ENCODE measurements at regions not wholly inside any gene's neighbourhood (a gene's known extent, or its start where the extent isn't known, plus 50 kb on each side); places are given as distances from the start of the nearest gene placed in this dataset.
"Not testable (repeated sequence)": the region's sequence is repeated elsewhere in the genome, so short reads cannot be mapped to it uniquely, and the experiment has no call there.

GRCh38 chr6:67496191-67496590, 1138.9 kb upstream of the ADGRB3 start:
- Histone ChIP-seq H3K27ac (ENCODE audit: insufficient read depth in 1 of 2, low read depth in 1 of 2, low read length in 2 of 2, poor library complexity in 1 of 2, severe bottlenecking in 2 of 2) (no peak overlapping the region), H3K4me3 (ENCODE audit: control insufficient read depth in 1 of 7, extremely low read depth in 1 of 7, insufficient read depth in 4 of 7, low read depth in 2 of 7, low read length in 6 of 7) (no peak overlapping the region), H3K4me1 (ENCODE audit: control extremely low read depth in 1 of 4, control insufficient read depth in 4 of 4, insufficient read depth in 4 of 4, low read length in 3 of 4) (no peaks in the 10 kb centered on the region), H3K9me3 (ENCODE audit: control extremely low read depth in 1 of 5, control insufficient read depth in 4 of 5, insufficient read depth in 2 of 5, low read depth in 1 of 5, low read length in 4 of 5) (no peaks in the 10 kb centered on the region), H3K27me3 (replicated peaks in 2 of 5; ENCODE audit: control insufficient read depth in 4 of 5, insufficient read depth in 5 of 5, low read length in 4 of 5) (no peaks in the 10 kb centered on the region), H3K36me3 (ENCODE audit: control insufficient read depth in 4 of 4, insufficient read depth in 4 of 4, low read length in 3 of 4) (no peaks in the 10 kb centered on the region)
- ChIA-PET POLR2A (no interaction called here), CTCF (no interaction called here)
- DNase-seq, result no peak
- 80% methylated on average over 1 of the region's 3 CpGs for WGBS (ENCODE audit: insufficient coverage)

GRCh38 chr6:67493682-67494081, 1141.4 kb upstream of the ADGRB3 start:
- DNase-seq, result no peak
- ChIA-PET POLR2A (no interaction called here), CTCF (no interaction called here)
- Histone ChIP-seq H3K27me3 (replicated peaks in 2 of 5; ENCODE audit: control insufficient read depth in 4 of 5, insufficient read depth in 5 of 5, low read length in 4 of 5) (no peaks in the 10 kb centered on the region), H3K9me3 (ENCODE audit: control extremely low read depth in 1 of 5, control insufficient read depth in 4 of 5, insufficient read depth in 2 of 5, low read depth in 1 of 5, low read length in 4 of 5) (peaks cover 0 to 1% (median 0%) of the 10 kb centered on the region in 5 experiments), H3K4me3 (ENCODE audit: control insufficient read depth in 1 of 7, extremely low read depth in 1 of 7, insufficient read depth in 4 of 7, low read depth in 2 of 7, low read length in 6 of 7) (no peak overlapping the region), H3K4me1 (ENCODE audit: control extremely low read depth in 1 of 4, control insufficient read depth in 4 of 4, insufficient read depth in 4 of 4, low read length in 3 of 4) (no peaks in the 10 kb centered on the region), H3K27ac (ENCODE audit: insufficient read depth in 1 of 2, low read depth in 1 of 2, low read length in 2 of 2, poor library complexity in 1 of 2, severe bottlenecking in 2 of 2) (no peak overlapping the region), H3K36me3 (ENCODE audit: control insufficient read depth in 4 of 4, insufficient read depth in 4 of 4, low read length in 3 of 4) (no peaks in the 10 kb centered on the region)

- Histone ChIP-seq H3K27me3 (replicated peaks in 2 of 5; ENCODE audit: control insufficient read depth in 4 of 5, insufficient read depth in 5 of 5, low read length in 4 of 5) (no peaks in the 10 kb centered on the region), H3K4me3 (ENCODE audit: control insufficient read depth in 1 of 7, extremely low read depth in 1 of 7, insufficient read depth in 4 of 7, low read depth in 2 of 7, low read length in 6 of 7) (no peak overlapping the region), H3K4me1 (ENCODE audit: control extremely low read depth in 1 of 4, control insufficient read depth in 4 of 4, insufficient read depth in 4 of 4, low read length in 3 of 4) (no peaks in the 10 kb centered on the region), H3K36me3 (ENCODE audit: control insufficient read depth in 4 of 4, insufficient read depth in 4 of 4, low read length in 3 of 4) (no peaks in the 10 kb centered on the region), H3K9me3 (ENCODE audit: control extremely low read depth in 1 of 5, control insufficient read depth in 4 of 5, insufficient read depth in 2 of 5, low read depth in 1 of 5, low read length in 4 of 5) (no peaks in the 10 kb centered on the region), H3K27ac (ENCODE audit: insufficient read depth in 1 of 2, low read depth in 1 of 2, low read length in 2 of 2, poor library complexity in 1 of 2, severe bottlenecking in 2 of 2) (no peak overlapping the region)
- 83% methylated on average over 1 of the region's 1 CpG for WGBS (ENCODE audit: insufficient coverage)
- POLR2A ChIA-PET, result no interaction called here
- no peak for DNase-seq
- CTCF ChIA-PET, result no interaction called here
Observed at GRCh38 chr6:67475700-67476099, 1159.4 kb upstream of the ADGRB3 start.

DNA sequence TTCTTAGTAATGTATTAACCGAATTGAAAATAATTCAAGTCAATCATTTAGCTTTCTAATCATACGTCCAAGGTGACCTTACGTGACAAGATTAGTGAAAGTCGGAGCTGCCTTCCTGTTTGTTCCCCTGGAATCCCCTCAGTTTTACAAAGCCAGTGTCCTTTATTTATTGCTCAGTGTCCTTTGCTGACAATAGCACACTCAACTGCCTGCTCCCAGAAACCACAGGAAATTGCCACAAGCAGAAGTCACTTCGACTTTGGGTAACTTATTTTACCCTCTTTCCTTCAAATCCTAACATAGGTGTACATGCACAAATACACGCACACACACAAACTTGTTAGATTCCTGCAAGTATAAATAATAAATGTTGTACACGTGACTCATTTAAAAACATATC, 1167.7 kb upstream of the ADGRB3 start:
- H3K9me3 ChIP-seq (ENCODE audit: control extremely low read depth in 1 of 5, control insufficient read depth in 4 of 5, insufficient read depth in 2 of 5, low read depth in 1 of 5, low read length in 4 of 5), result no peaks in the 10 kb centered on the region
- POLR2A ChIA-PET, result no interaction called here
- no peaks in the 10 kb centered on the region for H3K36me3 ChIP-seq (ENCODE audit: control insufficient read depth in 4 of 4, insufficient read depth in 4 of 4, low read length in 3 of 4)
- H3K4me3 ChIP-seq (ENCODE audit: control insufficient read depth in 1 of 7, extremely low read depth in 1 of 7, insufficient read depth in 4 of 7, low read depth in 2 of 7, low read length in 6 of 7), result no peak overlapping the region
- peaks cover 0 to 3% (median 0%) of the 10 kb centered on the region in 4 experiments for H3K4me1 ChIP-seq (ENCODE audit: control extremely low read depth in 1 of 4, control insufficient read depth in 4 of 4, insufficient read depth in 4 of 4, low read length in 3 of 4)
- no peak overlapping the region for H3K27ac ChIP-seq (ENCODE audit: insufficient read depth in 1 of 2, low read depth in 1 of 2, low read length in 2 of 2, poor library complexity in 1 of 2, severe bottlenecking in 2 of 2)
- CTCF ChIA-PET, result no interaction called here
- no peak for DNase-seq
- H3K27me3 ChIP-seq (replicated peaks in 2 of 5; ENCODE audit: control insufficient read depth in 4 of 5, insufficient read depth in 5 of 5, low read length in 4 of 5), result no peaks in the 10 kb centered on the region
- 54% methylated on average over 5 of the region's 7 CpGs for WGBS (ENCODE audit: insufficient coverage)

- POLR2A ChIA-PET, result not testable (repeated sequence)
- WGBS (ENCODE audit: insufficient coverage), result no CpG with 5 or more reads among the region's 1 CpG
Observed at GRCh38 chr6:67462725-67463124, 1172.4 kb upstream of the ADGRB3 start.

GRCh38 chr6:67459556-67459955, 1175.5 kb upstream of the ADGRB3 start:
- H3K27ac ChIP-seq (ENCODE audit: insufficient read depth in 1 of 2, low read depth in 1 of 2, low read length in 2 of 2, poor library complexity in 1 of 2, severe bottlenecking in 2 of 2), result no peak overlapping the region
- POLR2A ChIA-PET, result no interaction called here
- no peaks in the 10 kb centered on the region for H3K36me3 ChIP-seq (ENCODE audit: control insufficient read depth in 4 of 4, insufficient read depth in 4 of 4, low read length in 3 of 4)
- no peak for DNase-seq
- H3K27me3 ChIP-seq (replicated peaks in 2 of 5; ENCODE audit: control insufficient read depth in 4 of 5, insufficient read depth in 5 of 5, low read length in 4 of 5), result no peaks in the 10 kb centered on the region
- no peak overlapping the region for H3K4me3 ChIP-seq (ENCODE audit: control insufficient read depth in 1 of 7, extremely low read depth in 1 of 7, insufficient read depth in 4 of 7, low read depth in 2 of 7, low read length in 6 of 7)
- no CpG with 5 or more reads among the region's 1 CpG for WGBS (ENCODE audit: insufficient coverage)
- H3K4me1 ChIP-seq (ENCODE audit: control extremely low read depth in 1 of 4, control insufficient read depth in 4 of 4, insufficient read depth in 4 of 4, low read length in 3 of 4), result no peaks in the 10 kb centered on the region
- CTCF ChIA-PET, result no interaction called here
- peaks cover 0 to 16% (median 5%) of the 10 kb centered on the region in 5 experiments for H3K9me3 ChIP-seq (ENCODE audit: control extremely low read depth in 1 of 5, control insufficient read depth in 4 of 5, insufficient read depth in 2 of 5, low read depth in 1 of 5, low read length in 4 of 5)

More at GRCh38 chr6:67462725-67463124, 1172.4 kb upstream of the ADGRB3 start:
- CTCF ChIA-PET; H3K27me3 ChIP-seq (replicated peaks in 2 of 5; ENCODE audit: control insufficient read depth in 4 of 5, insufficient read depth in 5 of 5, low read length in 4 of 5); DNase-seq; H3K4me3 ChIP-seq (ENCODE audit: control insufficient read depth in 1 of 7, extremely low read depth in 1 of 7, insufficient read depth in 4 of 7, low read depth in 2 of 7, low read length in 6 of 7); H3K4me1 ChIP-seq (ENCODE audit: control extremely low read depth in 1 of 4, control insufficient read depth in 4 of 4, insufficient read depth in 4 of 4, low read length in 3 of 4); H3K36me3 ChIP-seq (ENCODE audit: control insufficient read depth in 4 of 4, insufficient read depth in 4 of 4, low read length in 3 of 4); H3K27ac ChIP-seq (ENCODE audit: insufficient read depth in 1 of 2, low read depth in 1 of 2, low read length in 2 of 2, poor library complexity in 1 of 2, severe bottlenecking in 2 of 2): not testable (repeated sequence)
- peaks cover 0 to 10% (median 4%) of the 10 kb centered on the region in 5 experiments for H3K9me3 ChIP-seq (ENCODE audit: control extremely low read depth in 1 of 5, control insufficient read depth in 4 of 5, insufficient read depth in 2 of 5, low read depth in 1 of 5, low read length in 4 of 5)

DNA sequence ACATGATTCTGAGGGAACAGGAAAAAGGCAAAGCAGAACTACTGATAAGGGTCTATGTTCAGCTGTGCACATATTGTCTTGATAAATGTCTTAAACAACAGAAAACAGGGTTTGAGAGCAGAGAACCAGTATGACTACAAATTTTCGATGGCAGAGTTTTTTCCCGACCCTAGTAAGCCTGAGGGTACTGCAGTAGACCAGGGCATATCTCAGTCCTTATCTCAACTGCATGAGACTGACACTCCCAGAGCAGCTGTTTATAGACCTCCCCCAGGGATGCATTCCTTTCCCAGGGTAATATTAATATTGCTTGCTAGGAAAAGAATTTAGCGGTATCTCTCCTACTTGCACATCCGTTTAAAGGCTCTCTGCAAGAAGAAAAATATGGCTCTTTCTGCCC, 1176.8 kb upstream of the ADGRB3 start:
- no peak overlapping the region for H3K27ac ChIP-seq (ENCODE audit: insufficient read depth in 1 of 2, low read depth in 1 of 2, low read length in 2 of 2, poor library complexity in 1 of 2, severe bottlenecking in 2 of 2)
- POLR2A ChIA-PET, result no interaction called here
- CTCF ChIA-PET, result no interaction called here
- no peak overlapping the region for H3K4me3 ChIP-seq (ENCODE audit: control insufficient read depth in 1 of 7, extremely low read depth in 1 of 7, insufficient read depth in 4 of 7, low read depth in 2 of 7, low read length in 6 of 7)
- no peaks in the 10 kb centered on the region for H3K27me3 ChIP-seq (replicated peaks in 2 of 5; ENCODE audit: control insufficient read depth in 4 of 5, insufficient read depth in 5 of 5, low read length in 4 of 5)
- 96% methylated on average over 4 of the region's 4 CpGs for WGBS (ENCODE audit: insufficient coverage)
- no peak for DNase-seq
- no peaks in the 10 kb centered on the region for H3K4me1 ChIP-seq (ENCODE audit: control extremely low read depth in 1 of 4, control insufficient read depth in 4 of 4, insufficient read depth in 4 of 4, low read length in 3 of 4)
- no peaks in the 10 kb centered on the region for H3K36me3 ChIP-seq (ENCODE audit: control insufficient read depth in 4 of 4, insufficient read depth in 4 of 4, low read length in 3 of 4)
- H3K9me3 ChIP-seq (ENCODE audit: control extremely low read depth in 1 of 5, control insufficient read depth in 4 of 5, insufficient read depth in 2 of 5, low read depth in 1 of 5, low read length in 4 of 5), result peaks cover 0 to 16% (median 5%) of the 10 kb centered on the region in 5 experiments

Data from common myeloid progenitor, CD34-positive (primary cell).